AG09319 (cell line): ENCODE measurements at regions not wholly inside any gene's neighbourhood (a gene's known extent, or its start where the extent isn't known, plus 50 kb on each side); places are given as distances from the start of the nearest gene placed in this dataset.

Experiments used
- DNase-seq: peaks from one replicate; pipeline ENCODE4 v3.0.0-alpha.2; 2010; ENCODE audit warnings: low read depth; ENCODE audit errors: extremely low read depth
- CTCF ChIP-seq: IDR thresholded peaks from 2 replicates; pipeline ENCODE4 v1.5.1; 2011; ENCODE audit warnings: low read depth, mild to moderate bottlenecking, inconsistent platforms, low read length, moderate library complexity

DNA sequence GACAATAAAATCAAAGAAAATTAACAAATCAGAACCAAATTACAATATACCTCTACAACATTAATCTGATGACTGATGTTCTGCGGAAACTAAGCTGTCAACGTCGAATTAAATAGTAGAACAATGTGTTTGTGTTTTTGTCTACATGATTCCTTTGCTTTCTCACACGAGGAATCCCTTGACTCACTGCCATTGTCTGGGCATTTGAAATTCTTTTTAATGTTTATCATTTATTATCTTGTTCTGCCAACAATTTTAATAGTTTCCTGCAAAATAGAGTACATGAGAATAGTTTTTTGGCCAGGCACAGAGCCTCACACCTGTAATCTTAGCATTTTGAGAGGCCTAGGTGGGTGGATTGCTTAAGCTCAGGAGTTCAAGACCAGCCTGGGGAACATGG is 76.6 kb upstream of the KRAS start:
- no peak for DNase-seq
- TF ChIP-seq CTCF: no peak

DNA sequence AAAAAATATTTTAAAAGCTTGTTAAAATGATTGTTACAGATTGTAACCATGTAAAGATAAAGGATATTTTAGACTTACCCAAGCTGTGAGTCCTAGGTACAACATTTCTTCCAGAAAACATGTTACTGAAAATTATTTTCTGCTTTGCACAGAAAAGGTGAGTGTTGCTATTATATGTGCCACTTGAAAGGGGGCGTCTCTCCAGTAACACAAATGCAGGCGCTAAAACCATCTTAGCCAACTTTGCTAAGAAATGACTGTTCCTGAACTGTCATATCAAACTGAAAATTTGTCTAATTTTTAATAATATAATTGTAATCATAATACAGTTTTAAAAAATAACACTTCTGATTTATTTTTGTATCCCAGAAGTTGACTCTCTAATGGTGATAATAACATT is 75.6 kb upstream of the KRAS start:
- DNase-seq: no peak

DNA sequence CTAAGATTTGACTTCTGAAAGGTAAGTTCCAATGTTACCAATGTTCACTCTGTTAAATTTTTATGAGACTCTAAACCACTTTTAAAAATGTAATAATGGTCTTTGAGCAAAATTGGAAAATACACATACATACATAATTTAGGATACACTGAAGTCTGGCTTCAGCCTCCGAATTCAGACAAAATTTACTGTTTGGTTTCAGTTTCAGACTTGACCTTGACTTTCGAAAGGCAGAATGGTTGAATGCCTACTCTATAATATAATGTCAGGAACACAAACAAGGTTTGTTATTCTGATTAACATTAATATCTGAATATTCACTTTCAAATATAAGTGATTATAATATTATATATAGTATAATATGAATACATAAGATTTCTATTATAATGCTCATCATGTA is 74.1 kb upstream of the KRAS start:
- DNase-seq: no peak
- TF ChIP-seq CTCF: no peak

More for the DNA sequence above, 75.6 kb upstream of the KRAS start:
- TF ChIP-seq CTCF: no peak

- DNase-seq: no peak
- TF ChIP-seq CTCF: no peak
Measured at GRCh38 chr12:25323581-25323982, 72.9 kb upstream of the KRAS start.

GRCh38 chr12:25322918-25323531 is 72.3 kb upstream of the KRAS start:
- TF ChIP-seq CTCF: no peak
- DNase-seq: no peak

DNA sequence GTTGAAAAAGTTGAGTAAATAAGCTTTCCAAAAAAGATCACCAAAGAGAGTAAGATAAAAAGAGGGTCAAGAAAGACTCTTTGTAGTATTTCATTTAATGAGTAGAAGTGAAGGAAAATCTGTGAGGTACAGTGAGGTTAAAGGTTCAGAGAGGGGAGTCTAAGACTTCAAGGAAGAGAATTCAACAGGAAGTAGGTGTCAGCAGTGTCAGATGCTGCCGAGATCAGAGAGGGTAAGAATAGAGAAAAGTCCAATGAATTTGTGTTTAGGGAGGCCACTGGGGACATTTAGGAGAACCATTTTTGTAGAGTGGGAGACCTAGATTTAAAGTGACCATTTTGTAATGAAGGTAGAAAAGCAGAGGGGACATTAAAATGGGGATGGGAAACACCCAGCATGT is 71.6 kb upstream of the KRAS start:
- DNase-seq: no peak
- TF ChIP-seq CTCF: no peak

DNA sequence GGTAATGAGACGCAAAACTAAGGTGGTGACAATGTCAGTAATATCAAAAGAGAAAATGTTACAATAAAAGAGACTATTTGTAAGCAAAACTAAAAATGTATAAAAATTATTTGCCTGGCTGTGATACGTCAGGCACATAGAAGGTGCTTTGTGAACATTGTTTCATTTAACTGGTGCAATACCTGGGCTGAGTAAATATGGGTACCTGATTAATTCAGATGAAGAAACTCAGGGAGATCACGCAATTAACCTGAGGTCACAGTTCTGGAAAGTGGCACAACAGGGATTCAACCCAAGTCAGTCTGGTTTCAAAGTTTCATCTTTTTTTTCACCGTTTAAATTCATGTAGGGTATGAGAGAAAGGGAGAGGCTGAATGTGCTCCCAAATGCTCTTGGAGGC is 71.0 kb upstream of the KRAS start:
- DNase-seq: no peak

More for the DNA sequence above, 71.0 kb upstream of the KRAS start:
- TF ChIP-seq CTCF: no peak
